HUES48 (cell line): ENCODE measurements at regions not wholly inside any gene's neighbourhood (a gene's known extent, or its start where the extent isn't known, plus 50 kb on each side); places are given as distances from the start of the nearest gene placed in this dataset.

ENCODE experiments used
- H3K27ac ChIP-seq: one replicate; pipeline ENCODE4 v1.7.0; 2013; ENCODE audit warnings: low read depth, low read length, inconsistent platforms
- H3K27me3 ChIP-seq: 2 replicates; pipeline ENCODE4 v1.6.1; 2013; ENCODE audit warnings: mild to moderate bottlenecking, low read length; ENCODE audit not compliant: control insufficient read depth, insufficient read depth
- H3K36me3 ChIP-seq: 2 replicates; pipeline ENCODE4 v1.6.1; 2013; ENCODE audit warnings: low read length; ENCODE audit not compliant: control insufficient read depth, insufficient read depth
- H3K4me1 ChIP-seq: 2 replicates; pipeline ENCODE4 v1.6.1; 2013; ENCODE audit warnings: mild to moderate bottlenecking, low read length; ENCODE audit not compliant: control insufficient read depth, insufficient read depth
- H3K4me3 ChIP-seq: 2 replicates; pipeline ENCODE4 v1.5.1; 2013; ENCODE audit warnings: mild to moderate bottlenecking, low read depth, low read length
- H3K9ac ChIP-seq: 2 replicates; pipeline ENCODE4 v1.6.1; 2013; ENCODE audit warnings: mild to moderate bottlenecking, low read depth, low read length, moderate library complexity
- H3K9me3 ChIP-seq: 2 replicates; pipeline ENCODE4 v1.6.1; 2013; ENCODE audit warnings: low read length; ENCODE audit not compliant: control insufficient read depth, insufficient read depth

DNA sequence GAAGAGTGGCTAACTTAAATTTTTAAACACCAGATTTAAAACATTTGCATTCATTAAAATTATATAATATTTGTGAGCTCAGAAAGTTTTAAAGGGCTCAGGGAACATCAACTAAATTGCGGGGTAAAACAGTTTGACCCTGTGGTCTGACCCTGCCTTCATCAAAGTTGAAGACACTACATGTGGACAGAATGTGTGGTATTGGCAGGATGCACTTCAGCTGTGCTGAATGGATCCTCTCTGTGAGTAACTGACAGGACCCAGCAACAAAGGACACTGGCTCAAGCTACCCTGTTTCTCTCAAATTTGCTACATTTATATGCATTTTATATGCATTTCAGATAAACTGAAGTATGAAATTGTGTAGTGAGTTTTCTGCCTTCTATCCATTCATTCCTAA is 288.5 kb downstream of the ZNF608 start:
- H3K27ac ChIP-seq: no peak overlapping the region
- 0 out of 2 replicates have a peak, but pooled peaks cover 5% of the 10 kb centered on the region for H3K4me1 ChIP-seq
- H3K9me3 ChIP-seq: no peaks in the 10 kb centered on the region
- H3K27me3 ChIP-seq: no peaks in the 10 kb centered on the region
- no peak overlapping the region for H3K4me3 ChIP-seq
- H3K36me3 ChIP-seq: no peaks in the 10 kb centered on the region
- H3K9ac ChIP-seq: no peak overlapping the region

GRCh38 chr5:124457101-124457500 is 289.3 kb downstream of the ZNF608 start:
- Histone ChIP-seq H3K27me3 (no peaks in the 10 kb centered on the region), H3K27ac (no peak overlapping the region), H3K4me1 (no peaks in the 10 kb centered on the region), H3K36me3 (no peaks in the 10 kb centered on the region), H3K9me3 (no peaks in the 10 kb centered on the region), H3K9ac (no peak overlapping the region), H3K4me3 (no peak overlapping the region)

DNA sequence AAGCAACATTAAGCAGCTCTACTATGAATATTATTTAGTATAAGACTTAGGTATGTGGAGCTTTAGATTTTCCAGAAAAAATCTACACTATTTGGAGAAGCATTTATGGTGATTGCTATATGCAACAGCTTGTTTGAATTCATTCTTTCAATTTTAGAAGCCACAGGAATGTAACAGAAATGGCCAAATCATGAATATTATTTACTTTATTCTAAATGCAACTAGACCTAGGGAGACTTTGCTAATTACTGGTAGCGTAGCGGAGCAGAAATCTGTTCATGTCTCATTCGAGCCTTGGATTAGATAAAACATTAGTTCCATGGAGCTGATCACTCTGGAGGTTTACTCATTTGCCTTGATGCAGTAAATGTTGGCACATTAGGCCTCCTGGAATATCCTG is 290.2 kb downstream of the ZNF608 start:
- Histone ChIP-seq H3K27ac (no peak overlapping the region), H3K36me3 (no peaks in the 10 kb centered on the region), H3K27me3 (no peaks in the 10 kb centered on the region), H3K9ac (no peak overlapping the region), H3K4me1 (no peaks in the 10 kb centered on the region), H3K9me3 (no peaks in the 10 kb centered on the region), H3K4me3 (no peak overlapping the region)

DNA sequence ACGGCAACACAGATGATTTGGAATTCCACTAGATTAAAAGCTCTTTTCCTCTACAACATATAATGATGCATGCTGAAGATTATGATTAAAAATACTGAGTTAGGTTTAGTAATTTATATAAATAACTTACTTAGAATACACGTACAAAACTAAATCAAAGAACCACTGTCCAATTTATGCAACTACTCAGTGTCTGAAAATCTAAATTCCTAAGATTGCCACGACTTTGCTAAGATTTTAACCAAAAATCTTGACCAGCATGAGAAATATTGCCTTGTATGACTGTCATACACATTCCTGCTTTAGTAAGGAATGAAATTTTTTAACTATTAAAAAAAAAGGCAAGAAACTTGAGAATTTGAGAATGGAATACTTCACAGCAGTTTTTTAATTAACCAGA is 292.4 kb downstream of the ZNF608 start:
- Histone ChIP-seq H3K9ac (no peak overlapping the region), H3K27me3 (no peaks in the 10 kb centered on the region), H3K27ac (no peak overlapping the region), H3K4me3 (no peak overlapping the region), H3K9me3 (no peaks in the 10 kb centered on the region), H3K36me3 (no peaks in the 10 kb centered on the region), H3K4me1 (no peaks in the 10 kb centered on the region)

GRCh38 chr5:124453221-124454051 is 293.0 kb downstream of the ZNF608 start:
- no peak overlapping the region for H3K9ac ChIP-seq
- no peaks in the 10 kb centered on the region for H3K4me1 ChIP-seq
- H3K27ac ChIP-seq: no peak overlapping the region
- H3K9me3 ChIP-seq: no peaks in the 10 kb centered on the region
- no peaks in the 10 kb centered on the region for H3K36me3 ChIP-seq
- H3K4me3 ChIP-seq: no peak overlapping the region
- H3K27me3 ChIP-seq: no peaks in the 10 kb centered on the region

DNA sequence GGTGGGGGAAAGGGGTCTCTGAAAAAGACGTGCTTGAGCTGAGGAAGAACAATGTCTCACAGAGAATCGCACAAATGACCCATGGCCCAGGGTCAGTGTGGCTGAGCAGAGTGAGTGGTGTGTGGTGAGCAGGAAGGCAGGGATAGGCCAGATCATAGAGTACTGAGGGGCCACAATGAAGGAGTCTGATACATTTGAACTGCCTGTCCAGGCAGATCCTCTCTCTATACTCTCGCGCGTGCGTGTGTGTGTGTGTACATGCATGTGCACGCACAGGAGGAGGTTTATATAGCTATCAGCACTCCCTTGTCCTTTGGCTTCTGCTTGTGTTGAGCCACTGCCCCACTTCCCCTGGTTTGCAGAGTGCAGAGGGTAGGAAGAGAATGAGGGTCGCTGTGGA is 294.0 kb downstream of the ZNF608 start:
- no peak overlapping the region for H3K9ac ChIP-seq
- no peaks in the 10 kb centered on the region for H3K36me3 ChIP-seq
- no peak overlapping the region for H3K4me3 ChIP-seq
- H3K27ac ChIP-seq: no peak overlapping the region
- no peaks in the 10 kb centered on the region for H3K27me3 ChIP-seq
- no peaks in the 10 kb centered on the region for H3K9me3 ChIP-seq
- no peaks in the 10 kb centered on the region for H3K4me1 ChIP-seq

DNA sequence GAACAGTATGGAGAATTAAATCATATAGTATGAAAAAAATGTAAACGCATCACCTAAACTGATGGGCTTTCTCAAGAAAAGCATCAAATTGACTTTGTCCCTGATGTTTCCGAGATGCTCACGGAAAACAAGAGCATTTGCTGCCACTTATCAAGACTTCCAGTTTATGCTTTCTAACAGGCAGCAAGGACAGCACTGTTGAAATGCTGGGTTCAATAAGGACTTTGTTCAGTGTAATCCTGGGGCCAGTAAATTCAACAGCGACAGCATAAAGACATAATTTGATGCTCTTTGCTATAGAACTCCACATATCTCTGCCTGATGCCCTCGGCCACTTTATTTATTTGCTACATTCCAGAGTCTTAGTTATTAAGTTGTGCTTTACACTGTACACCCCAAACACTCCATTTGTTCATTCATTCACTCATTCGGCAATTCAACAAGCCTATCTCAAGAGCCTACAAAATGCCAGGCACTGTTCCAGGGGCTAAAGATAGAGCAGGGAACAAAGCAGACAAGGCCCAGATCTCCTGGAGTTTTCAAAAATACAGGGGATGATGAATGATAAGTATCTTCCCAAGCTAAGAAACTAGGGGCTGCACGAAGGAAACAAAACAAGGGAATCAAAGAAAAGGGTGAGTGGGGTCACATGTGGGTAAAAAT is 294.6 kb downstream of the ZNF608 start:
- Histone ChIP-seq H3K4me3 (no peak overlapping the region), H3K9me3 (no peaks in the 10 kb centered on the region), H3K9ac (no peak overlapping the region), H3K27me3 (no peaks in the 10 kb centered on the region), H3K27ac (no peak overlapping the region), H3K36me3 (no peaks in the 10 kb centered on the region), H3K4me1 (no peaks in the 10 kb centered on the region)

- no peaks in the 10 kb centered on the region for H3K9me3 ChIP-seq
- no peak overlapping the region for H3K4me3 ChIP-seq
- no peak overlapping the region for H3K9ac ChIP-seq
- no peaks in the 10 kb centered on the region for H3K36me3 ChIP-seq
- no peak overlapping the region for H3K27ac ChIP-seq
- H3K27me3 ChIP-seq: no peaks in the 10 kb centered on the region
- 0 out of 2 replicates have a peak, but pooled peaks cover 6% of the 10 kb centered on the region for H3K4me1 ChIP-seq
These were observed 300.3 kb downstream of the ZNF608 start for GRCh38 chr5:124446120-124446519.

DNA sequence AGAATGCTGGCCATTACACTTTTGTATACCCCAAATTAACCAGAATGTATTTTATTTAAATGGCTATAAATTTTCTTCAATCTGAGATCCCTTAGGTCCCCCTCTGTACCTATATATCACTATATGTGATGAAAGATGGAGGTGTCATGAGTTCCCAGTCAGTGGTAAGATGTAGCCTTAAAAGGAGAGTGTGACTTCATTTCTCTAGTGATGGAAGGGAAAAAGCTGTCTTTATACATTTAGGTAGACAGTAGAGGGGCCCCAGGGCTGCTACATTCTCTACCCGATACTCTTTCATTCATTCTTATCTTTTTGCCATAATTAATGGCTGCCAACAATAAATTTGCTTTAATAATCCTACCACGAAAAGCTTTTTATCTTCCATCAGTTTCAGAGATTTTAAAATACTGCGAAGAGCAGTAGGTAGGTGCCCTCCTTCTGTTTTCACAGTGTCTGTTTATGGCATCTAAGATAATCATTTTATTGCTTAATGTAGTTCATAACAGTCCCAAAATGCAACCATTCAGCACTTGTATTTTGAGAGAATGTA is 301.3 kb downstream of the ZNF608 start:
- Histone ChIP-seq H3K4me1 (peaks cover 13% of the 10 kb centered on the region; the same call in 1 of the 2 replicates), H3K27ac (no peak overlapping the region), H3K36me3 (no peaks in the 10 kb centered on the region), H3K27me3 (no peaks in the 10 kb centered on the region), H3K9ac (no peak overlapping the region), H3K9me3 (no peaks in the 10 kb centered on the region), H3K4me3 (no peak overlapping the region)

- Histone ChIP-seq H3K27me3 (no peaks in the 10 kb centered on the region), H3K9me3 (no peaks in the 10 kb centered on the region), H3K27ac (no peak overlapping the region), H3K4me1 (peaks cover 22% of the 10 kb centered on the region), H3K9ac (no peak overlapping the region), H3K4me3 (no peak overlapping the region), H3K36me3 (no peaks in the 10 kb centered on the region)
These were observed 302.2 kb downstream of the ZNF608 start for GRCh38 chr5:124444147-124444775.

GRCh38 chr5:124440471-124440870 is 306.0 kb downstream of the ZNF608 start:
- Histone ChIP-seq H3K27ac (no peak overlapping the region), H3K36me3 (no peaks in the 10 kb centered on the region), H3K9me3 (0 out of 2 replicates have a peak, but pooled peaks cover under 1% of the 10 kb centered on the region), H3K4me3 (no peak overlapping the region), H3K4me1 (peaks cover 37% of the 10 kb centered on the region), H3K27me3 (no peaks in the 10 kb centered on the region), H3K9ac (no peak overlapping the region)
